PFSK-1 (cell line): ENCODE measurements at regions not wholly inside any gene's neighbourhood (a gene's known extent, or its start where the extent isn't known, plus 50 kb on each side); places are given as distances from the start of the nearest gene placed in this dataset.

Experiments used
- FOXP2 ChIP-seq: optimal IDR thresholded peaks from 2 replicates; pipeline ENCODE3; 2011; ENCODE audit warnings: borderline replicate concordance, control low read depth, inconsistent platforms; ENCODE audit not compliant: insufficient read depth; ENCODE audit errors: extremely low read length, extremely low read depth
- POLR2AphosphoS5 ChIP-seq: IDR thresholded peaks from 2 replicates; pipeline ENCODE4 v1.6.1; 2012; ENCODE audit warnings: low read depth, mild to moderate bottlenecking, control low read depth, low read length, moderate library complexity
- SIN3A ChIP-seq: IDR thresholded peaks from 2 replicates; pipeline ENCODE4 v1.6.1; 2012; ENCODE audit warnings: mild to moderate bottlenecking, low read length, moderate library complexity, borderline replicate concordance; ENCODE audit not compliant: insufficient read depth
- TAF1 ChIP-seq: IDR thresholded peaks from 2 replicates; pipeline ENCODE4 v1.6.1; 2012; ENCODE audit warnings: low read length, control low read depth, borderline replicate concordance; ENCODE audit not compliant: insufficient read depth
- TF ChIP-seq, protein P1 (sequence below), 2 experiments: IDR thresholded peaks; 2 replicates each; pipeline versions ENCODE4 v1.6.1 to v1.8.0; 2011 to 2012; ENCODE audit warnings: low read depth in 2 of 2, low read length in 2 of 2, control low read depth in 1 of 2, inconsistent platforms in 1 of 2, mild to moderate bottlenecking in 1 of 2, moderate library complexity in 1 of 2; ENCODE audit not compliant: insufficient read depth in 1 of 2

- TF ChIP-seq SIN3A = no peak
- no peak for TF ChIP-seq FOXP2
- TF ChIP-seq, protein P1, sequence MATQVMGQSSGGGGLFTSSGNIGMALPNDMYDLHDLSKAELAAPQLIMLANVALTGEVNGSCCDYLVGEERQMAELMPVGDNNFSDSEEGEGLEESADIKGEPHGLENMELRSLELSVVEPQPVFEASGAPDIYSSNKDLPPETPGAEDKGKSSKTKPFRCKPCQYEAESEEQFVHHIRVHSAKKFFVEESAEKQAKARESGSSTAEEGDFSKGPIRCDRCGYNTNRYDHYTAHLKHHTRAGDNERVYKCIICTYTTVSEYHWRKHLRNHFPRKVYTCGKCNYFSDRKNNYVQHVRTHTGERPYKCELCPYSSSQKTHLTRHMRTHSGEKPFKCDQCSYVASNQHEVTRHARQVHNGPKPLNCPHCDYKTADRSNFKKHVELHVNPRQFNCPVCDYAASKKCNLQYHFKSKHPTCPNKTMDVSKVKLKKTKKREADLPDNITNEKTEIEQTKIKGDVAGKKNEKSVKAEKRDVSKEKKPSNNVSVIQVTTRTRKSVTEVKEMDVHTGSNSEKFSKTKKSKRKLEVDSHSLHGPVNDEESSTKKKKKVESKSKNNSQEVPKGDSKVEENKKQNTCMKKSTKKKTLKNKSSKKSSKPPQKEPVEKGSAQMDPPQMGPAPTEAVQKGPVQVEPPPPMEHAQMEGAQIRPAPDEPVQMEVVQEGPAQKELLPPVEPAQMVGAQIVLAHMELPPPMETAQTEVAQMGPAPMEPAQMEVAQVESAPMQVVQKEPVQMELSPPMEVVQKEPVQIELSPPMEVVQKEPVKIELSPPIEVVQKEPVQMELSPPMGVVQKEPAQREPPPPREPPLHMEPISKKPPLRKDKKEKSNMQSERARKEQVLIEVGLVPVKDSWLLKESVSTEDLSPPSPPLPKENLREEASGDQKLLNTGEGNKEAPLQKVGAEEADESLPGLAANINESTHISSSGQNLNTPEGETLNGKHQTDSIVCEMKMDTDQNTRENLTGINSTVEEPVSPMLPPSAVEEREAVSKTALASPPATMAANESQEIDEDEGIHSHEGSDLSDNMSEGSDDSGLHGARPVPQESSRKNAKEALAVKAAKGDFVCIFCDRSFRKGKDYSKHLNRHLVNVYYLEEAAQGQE (IDR thresholded peaks at IDR 0.05; ENCODE audit: insufficient read depth in 1 of 2, low read depth in 2 of 2, low read length in 2 of 2) = no peak
These were observed 104.9 kb upstream of the TGFBR2 start for GRCh38 chr3:30501526-30501925.

DNA sequence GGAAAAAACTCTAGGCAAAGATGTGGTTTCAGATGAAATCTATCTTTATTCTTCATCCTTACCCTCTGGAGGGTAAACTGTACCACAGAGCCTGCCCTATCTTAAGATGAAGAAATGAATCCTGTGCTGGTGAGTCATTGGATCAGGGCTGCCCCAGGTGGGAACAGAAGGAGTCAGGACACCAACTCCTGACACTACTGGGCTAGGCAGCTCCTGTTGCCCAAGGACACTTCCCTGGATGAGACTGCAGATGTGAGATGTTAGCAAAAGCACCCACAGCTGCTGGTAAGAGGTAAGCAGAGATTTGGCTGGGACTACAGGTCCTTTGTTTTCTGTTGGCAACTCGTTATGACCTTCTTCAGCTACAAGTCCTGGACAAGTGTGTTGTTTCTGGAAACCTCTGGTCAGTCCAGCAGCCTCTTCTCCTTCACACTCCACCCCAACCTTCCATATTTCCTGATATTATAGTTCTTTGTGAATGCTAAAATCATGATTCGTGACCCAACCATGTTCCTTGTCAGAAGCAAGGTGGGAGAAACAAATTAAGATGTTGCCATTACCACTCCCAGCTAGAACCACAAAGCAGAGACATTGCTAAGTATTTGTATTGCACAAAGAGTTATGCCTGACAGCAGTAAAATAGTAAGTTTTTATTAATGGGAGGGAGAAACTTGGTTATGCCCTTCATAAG is 104.2 kb upstream of the TGFBR2 start:
- no peak for TF ChIP-seq TAF1
- TF ChIP-seq, protein P1 (IDR thresholded peaks at IDR 0.05; ENCODE audit: insufficient read depth in 1 of 2, low read depth in 2 of 2, low read length in 2 of 2) = no peak
- no peak for TF ChIP-seq FOXP2
- TF ChIP-seq POLR2AphosphoS5 = no peak
- no peak for TF ChIP-seq SIN3A

- TF ChIP-seq TAF1 (no peak), POLR2AphosphoS5 (no peak), FOXP2 (no peak), SIN3A (no peak)
- TF ChIP-seq, protein P1 (IDR thresholded peaks at IDR 0.05; ENCODE audit: insufficient read depth in 1 of 2, low read depth in 2 of 2, low read length in 2 of 2) = no peak
These were observed 103.7 kb upstream of the TGFBR2 start for GRCh38 chr3:30502742-30503073.

GRCh38 chr3:30503446-30503845 is 103.0 kb upstream of the TGFBR2 start:
- TF ChIP-seq SIN3A (no peak), POLR2AphosphoS5 (no peak), TAF1 (no peak), FOXP2 (no peak)
- TF ChIP-seq, protein P1 (IDR thresholded peaks at IDR 0.05; ENCODE audit: insufficient read depth in 1 of 2, low read depth in 2 of 2, low read length in 2 of 2) = no peak

DNA sequence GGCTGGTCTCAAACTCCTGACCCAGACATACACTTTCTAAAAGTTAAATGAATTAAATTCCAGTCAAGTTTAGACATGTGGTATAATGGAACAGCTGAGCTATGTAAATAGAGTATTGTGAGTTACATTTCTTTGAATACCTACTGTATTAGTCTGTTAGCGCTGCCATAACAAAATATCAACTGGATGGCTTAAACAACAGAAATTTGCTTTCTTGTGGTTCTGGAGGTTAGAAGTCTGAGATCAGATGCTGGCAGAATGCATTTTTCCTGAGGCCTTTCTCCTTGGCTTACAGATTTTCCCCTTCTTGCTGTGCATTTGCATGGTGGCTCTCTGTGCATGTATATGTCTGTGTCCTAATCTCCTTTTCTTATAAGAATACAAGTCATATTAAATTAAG is 101.5 kb upstream of the TGFBR2 start:
- TF ChIP-seq FOXP2 (no peak), TAF1 (no peak), SIN3A (no peak), POLR2AphosphoS5 (no peak)
- TF ChIP-seq, protein P1 (IDR thresholded peaks at IDR 0.05; ENCODE audit: insufficient read depth in 1 of 2, low read depth in 2 of 2, low read length in 2 of 2) = no peak
